ENCODE measurements at regions not wholly inside any gene's neighbourhood (a gene's known extent, or its start where the extent isn't known, plus 50 kb on each side); places are given as distances from the start of the nearest gene placed in this dataset.

DNA sequence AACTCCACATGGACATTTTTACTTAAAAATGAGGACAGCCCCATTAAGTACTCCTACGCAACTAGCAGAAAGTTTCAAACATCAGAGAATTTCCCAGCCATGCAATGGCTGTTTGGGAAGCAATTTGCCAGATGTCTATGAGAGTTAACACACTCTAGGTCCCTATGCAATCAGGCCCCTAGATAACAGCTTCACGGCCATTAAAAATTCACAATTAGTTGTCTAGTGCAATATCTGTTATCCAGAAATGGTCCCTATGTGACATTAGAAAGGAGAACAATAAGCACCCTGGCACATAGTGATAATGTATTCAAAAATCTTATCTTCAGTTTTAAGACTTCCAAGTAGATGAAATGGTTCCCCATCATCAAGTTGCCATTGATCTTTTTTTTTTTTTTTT lies 174.3 kb upstream of the NRSN1 start:
- no peak overlapping the region for H3K4me2 ChIP-seq (ENCODE audit: low read depth, low read length)
- in situ Hi-C loops (cut with HindIII; ENCODE audit: extremely low pct_ligation_motif_present, low pct_unique_long_range_greater_than_20kb) = no loop called here
- no peaks in the 10 kb centered on the region; a peak in 1 of 5 replicates for H3K27me3 ChIP-seq (ENCODE audit: control insufficient read depth in 1 of 2, insufficient read depth in 2 of 2, low read length in 2 of 2)
- 23% methylated on average over 2 of the region's 2 CpGs for WGBS (ENCODE audit: low lambda C conversion rate)
- DNase-seq (ENCODE audit: low spot score) (no peak), ATAC-seq (no peak), FAIRE-seq (no peak)
- no peaks in the 10 kb centered on the region for H3K9me3 ChIP-seq (ENCODE audit: low read length)
- intact Hi-C loops (cut with micrococcal nuclease; ENCODE audit: unreplicated experiment) = no loop called here
- no peak overlapping the region for H2AFZ ChIP-seq (ENCODE audit: low read length)
- H3K79me2 ChIP-seq (ENCODE audit: insufficient read depth, low read length) = no peaks in the 10 kb centered on the region
- no peaks in the 10 kb centered on the region for H3K4me1 ChIP-seq (ENCODE audit: insufficient read depth, low read length)
- CTCF ChIA-PET (ENCODE audit: low intra/inter-chr PET ratio, low total read pairs) = no interaction called here
- BruUV-seq (replicated peaks) = no TSS peak
- H3K4me3 ChIP-seq (replicated peaks in 1 of 3; ENCODE audit: insufficient read depth in 1 of 3, low read depth in 2 of 3, low read length in 3 of 3) = no peak overlapping the region
- POLR2A ChIA-PET = no interaction called here
- H4K20me1 ChIP-seq (ENCODE audit: insufficient read depth, low read length) = no peaks in the 10 kb centered on the region
- no peak overlapping the region for H3K27ac ChIP-seq (ENCODE audit: extremely low read length, insufficient read depth, low read length)
- no peaks in the 10 kb centered on the region for H3K36me3 ChIP-seq (replicated peaks in 1 of 2; ENCODE audit: control insufficient read depth in 1 of 2, insufficient read depth in 2 of 2, low read length in 2 of 2)
- H3K9ac ChIP-seq (ENCODE audit: insufficient read depth, low read depth, low read length) = no peak overlapping the region
- TF ChIP-seq ZNF780A (CRISPR knock-in tag; IDR thresholded peaks at IDR 0.05) (no peak), ZNF720 (CRISPR knock-in tag; IDR thresholded peaks at IDR 0.05) (no peak), ZBTB7A (CRISPR knock-in tag; IDR thresholded peaks at IDR 0.05) (no peak), ZNF329 (CRISPR knock-in tag; IDR thresholded peaks at IDR 0.05; ENCODE audit: low read depth) (no peak), ONECUT2 (CRISPR knock-in tag; IDR thresholded peaks at IDR 0.05) (no peak), ZNF550 (CRISPR knock-in tag; IDR thresholded peaks at IDR 0.05; ENCODE audit: borderline replicate concordance) (no peak), MBNL3 (CRISPR knock-in tag; conservative IDR thresholded peaks at IDR 0.05) (no peak), PHF21A (CRISPR knock-in tag; IDR thresholded peaks at IDR 0.05) (no peak), ZNF234 (CRISPR knock-in tag; conservative IDR thresholded peaks at IDR 0.05) (no peak), PLRG1 (conservative IDR thresholded peaks at IDR 0.05) (no peak), ZNF570 (CRISPR knock-in tag; IDR thresholded peaks at IDR 0.05; ENCODE audit: borderline replicate concordance) (no peak), ZNF530 (CRISPR knock-in tag; IDR thresholded peaks at IDR 0.05; ENCODE audit: low read depth) (no peak), NFE2 (CRISPR knock-in tag; IDR thresholded peaks at IDR 0.05) (no peak)
- TF ChIP-seq, protein P1, sequence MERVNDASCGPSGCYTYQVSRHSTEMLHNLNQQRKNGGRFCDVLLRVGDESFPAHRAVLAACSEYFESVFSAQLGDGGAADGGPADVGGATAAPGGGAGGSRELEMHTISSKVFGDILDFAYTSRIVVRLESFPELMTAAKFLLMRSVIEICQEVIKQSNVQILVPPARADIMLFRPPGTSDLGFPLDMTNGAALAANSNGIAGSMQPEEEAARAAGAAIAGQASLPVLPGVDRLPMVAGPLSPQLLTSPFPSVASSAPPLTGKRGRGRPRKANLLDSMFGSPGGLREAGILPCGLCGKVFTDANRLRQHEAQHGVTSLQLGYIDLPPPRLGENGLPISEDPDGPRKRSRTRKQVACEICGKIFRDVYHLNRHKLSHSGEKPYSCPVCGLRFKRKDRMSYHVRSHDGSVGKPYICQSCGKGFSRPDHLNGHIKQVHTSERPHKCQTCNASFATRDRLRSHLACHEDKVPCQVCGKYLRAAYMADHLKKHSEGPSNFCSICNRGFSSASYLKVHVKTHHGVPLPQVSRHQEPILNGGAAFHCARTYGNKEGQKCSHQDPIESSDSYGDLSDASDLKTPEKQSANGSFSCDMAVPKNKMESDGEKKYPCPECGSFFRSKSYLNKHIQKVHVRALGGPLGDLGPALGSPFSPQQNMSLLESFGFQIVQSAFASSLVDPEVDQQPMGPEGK (CRISPR knock-in tag; IDR thresholded peaks at IDR 0.05) = no peak
- TF ChIP-seq, protein P2, sequence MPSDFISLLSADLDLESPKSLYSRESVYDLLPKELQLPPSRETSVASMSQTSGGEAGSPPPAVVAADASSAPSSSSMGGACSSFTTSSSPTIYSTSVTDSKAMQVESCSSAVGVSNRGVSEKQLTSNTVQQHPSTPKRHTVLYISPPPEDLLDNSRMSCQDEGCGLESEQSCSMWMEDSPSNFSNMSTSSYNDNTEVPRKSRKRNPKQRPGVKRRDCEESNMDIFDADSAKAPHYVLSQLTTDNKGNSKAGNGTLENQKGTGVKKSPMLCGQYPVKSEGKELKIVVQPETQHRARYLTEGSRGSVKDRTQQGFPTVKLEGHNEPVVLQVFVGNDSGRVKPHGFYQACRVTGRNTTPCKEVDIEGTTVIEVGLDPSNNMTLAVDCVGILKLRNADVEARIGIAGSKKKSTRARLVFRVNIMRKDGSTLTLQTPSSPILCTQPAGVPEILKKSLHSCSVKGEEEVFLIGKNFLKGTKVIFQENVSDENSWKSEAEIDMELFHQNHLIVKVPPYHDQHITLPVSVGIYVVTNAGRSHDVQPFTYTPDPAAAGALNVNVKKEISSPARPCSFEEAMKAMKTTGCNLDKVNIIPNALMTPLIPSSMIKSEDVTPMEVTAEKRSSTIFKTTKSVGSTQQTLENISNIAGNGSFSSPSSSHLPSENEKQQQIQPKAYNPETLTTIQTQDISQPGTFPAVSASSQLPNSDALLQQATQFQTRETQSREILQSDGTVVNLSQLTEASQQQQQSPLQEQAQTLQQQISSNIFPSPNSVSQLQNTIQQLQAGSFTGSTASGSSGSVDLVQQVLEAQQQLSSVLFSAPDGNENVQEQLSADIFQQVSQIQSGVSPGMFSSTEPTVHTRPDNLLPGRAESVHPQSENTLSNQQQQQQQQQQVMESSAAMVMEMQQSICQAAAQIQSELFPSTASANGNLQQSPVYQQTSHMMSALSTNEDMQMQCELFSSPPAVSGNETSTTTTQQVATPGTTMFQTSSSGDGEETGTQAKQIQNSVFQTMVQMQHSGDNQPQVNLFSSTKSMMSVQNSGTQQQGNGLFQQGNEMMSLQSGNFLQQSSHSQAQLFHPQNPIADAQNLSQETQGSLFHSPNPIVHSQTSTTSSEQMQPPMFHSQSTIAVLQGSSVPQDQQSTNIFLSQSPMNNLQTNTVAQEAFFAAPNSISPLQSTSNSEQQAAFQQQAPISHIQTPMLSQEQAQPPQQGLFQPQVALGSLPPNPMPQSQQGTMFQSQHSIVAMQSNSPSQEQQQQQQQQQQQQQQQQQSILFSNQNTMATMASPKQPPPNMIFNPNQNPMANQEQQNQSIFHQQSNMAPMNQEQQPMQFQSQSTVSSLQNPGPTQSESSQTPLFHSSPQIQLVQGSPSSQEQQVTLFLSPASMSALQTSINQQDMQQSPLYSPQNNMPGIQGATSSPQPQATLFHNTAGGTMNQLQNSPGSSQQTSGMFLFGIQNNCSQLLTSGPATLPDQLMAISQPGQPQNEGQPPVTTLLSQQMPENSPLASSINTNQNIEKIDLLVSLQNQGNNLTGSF (CRISPR knock-in tag; IDR thresholded peaks at IDR 0.05) = no peak
- TF ChIP-seq, protein P3, sequence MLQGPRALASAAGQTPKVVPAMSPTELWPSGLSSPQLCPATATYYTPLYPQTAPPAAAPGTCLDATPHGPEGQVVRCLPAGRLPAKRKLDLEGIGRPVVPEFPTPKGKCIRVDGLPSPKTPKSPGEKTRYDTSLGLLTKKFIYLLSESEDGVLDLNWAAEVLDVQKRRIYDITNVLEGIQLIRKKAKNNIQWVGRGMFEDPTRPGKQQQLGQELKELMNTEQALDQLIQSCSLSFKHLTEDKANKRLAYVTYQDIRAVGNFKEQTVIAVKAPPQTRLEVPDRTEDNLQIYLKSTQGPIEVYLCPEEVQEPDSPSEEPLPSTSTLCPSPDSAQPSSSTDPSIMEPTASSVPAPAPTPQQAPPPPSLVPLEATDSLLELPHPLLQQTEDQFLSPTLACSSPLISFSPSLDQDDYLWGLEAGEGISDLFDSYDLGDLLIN (CRISPR knock-in tag; IDR thresholded peaks at IDR 0.05; ENCODE audit: borderline replicate concordance) = no peak
- TF ChIP-seq, protein P4, sequence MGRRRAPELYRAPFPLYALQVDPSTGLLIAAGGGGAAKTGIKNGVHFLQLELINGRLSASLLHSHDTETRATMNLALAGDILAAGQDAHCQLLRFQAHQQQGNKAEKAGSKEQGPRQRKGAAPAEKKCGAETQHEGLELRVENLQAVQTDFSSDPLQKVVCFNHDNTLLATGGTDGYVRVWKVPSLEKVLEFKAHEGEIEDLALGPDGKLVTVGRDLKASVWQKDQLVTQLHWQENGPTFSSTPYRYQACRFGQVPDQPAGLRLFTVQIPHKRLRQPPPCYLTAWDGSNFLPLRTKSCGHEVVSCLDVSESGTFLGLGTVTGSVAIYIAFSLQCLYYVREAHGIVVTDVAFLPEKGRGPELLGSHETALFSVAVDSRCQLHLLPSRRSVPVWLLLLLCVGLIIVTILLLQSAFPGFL (CRISPR knock-in tag; IDR thresholded peaks at IDR 0.05) = no peak

All from HepG2 (cell line).